PFSK-1 (cell line): ENCODE measurements at regions not wholly inside any gene's neighbourhood (a gene's known extent, or its start where the extent isn't known, plus 50 kb on each side); places are given as distances from the start of the nearest gene placed in this dataset.

Experiments
- FOXP2 ChIP-seq: optimal IDR thresholded peaks from 2 replicates; pipeline ENCODE3; 2011; ENCODE audit warnings: borderline replicate concordance, control low read depth, inconsistent platforms; ENCODE audit not compliant: insufficient read depth; ENCODE audit errors: extremely low read length, extremely low read depth
- POLR2AphosphoS5 ChIP-seq: IDR thresholded peaks from 2 replicates; pipeline ENCODE4 v1.6.1; 2012; ENCODE audit warnings: low read depth, mild to moderate bottlenecking, control low read depth, low read length, moderate library complexity
- SIN3A ChIP-seq: IDR thresholded peaks from 2 replicates; pipeline ENCODE4 v1.6.1; 2012; ENCODE audit warnings: mild to moderate bottlenecking, low read length, moderate library complexity, borderline replicate concordance; ENCODE audit not compliant: insufficient read depth
- TAF1 ChIP-seq: IDR thresholded peaks from 2 replicates; pipeline ENCODE4 v1.6.1; 2012; ENCODE audit warnings: low read length, control low read depth, borderline replicate concordance; ENCODE audit not compliant: insufficient read depth
- TF ChIP-seq, protein P1 (sequence below), 2 experiments: IDR thresholded peaks; 2 replicates each; pipeline versions ENCODE4 v1.6.1 to v1.8.0; 2011 to 2012; ENCODE audit warnings: low read depth in 2 of 2, low read length in 2 of 2, control low read depth in 1 of 2, inconsistent platforms in 1 of 2, mild to moderate bottlenecking in 1 of 2, moderate library complexity in 1 of 2; ENCODE audit not compliant: insufficient read depth in 1 of 2

DNA sequence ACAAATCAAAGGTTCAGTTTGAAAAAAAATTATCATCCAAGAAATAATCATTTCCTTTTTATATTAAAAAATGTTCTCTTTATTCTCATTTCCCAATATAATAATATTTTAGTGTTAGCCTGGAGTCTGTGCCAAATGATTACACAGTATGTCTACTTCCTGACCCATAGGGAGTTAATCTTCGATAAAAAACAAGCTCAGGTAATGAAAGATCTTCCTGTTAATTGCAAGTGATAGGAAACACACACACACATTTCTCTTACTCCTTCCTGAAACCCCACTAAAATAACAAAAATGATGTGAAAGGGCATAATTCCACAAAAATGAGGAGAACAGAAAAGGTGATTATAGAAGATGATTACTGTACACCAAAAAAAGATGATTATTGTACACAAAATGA is 123.5 kb upstream of the CXADR start:
- TF ChIP-seq, protein P1, sequence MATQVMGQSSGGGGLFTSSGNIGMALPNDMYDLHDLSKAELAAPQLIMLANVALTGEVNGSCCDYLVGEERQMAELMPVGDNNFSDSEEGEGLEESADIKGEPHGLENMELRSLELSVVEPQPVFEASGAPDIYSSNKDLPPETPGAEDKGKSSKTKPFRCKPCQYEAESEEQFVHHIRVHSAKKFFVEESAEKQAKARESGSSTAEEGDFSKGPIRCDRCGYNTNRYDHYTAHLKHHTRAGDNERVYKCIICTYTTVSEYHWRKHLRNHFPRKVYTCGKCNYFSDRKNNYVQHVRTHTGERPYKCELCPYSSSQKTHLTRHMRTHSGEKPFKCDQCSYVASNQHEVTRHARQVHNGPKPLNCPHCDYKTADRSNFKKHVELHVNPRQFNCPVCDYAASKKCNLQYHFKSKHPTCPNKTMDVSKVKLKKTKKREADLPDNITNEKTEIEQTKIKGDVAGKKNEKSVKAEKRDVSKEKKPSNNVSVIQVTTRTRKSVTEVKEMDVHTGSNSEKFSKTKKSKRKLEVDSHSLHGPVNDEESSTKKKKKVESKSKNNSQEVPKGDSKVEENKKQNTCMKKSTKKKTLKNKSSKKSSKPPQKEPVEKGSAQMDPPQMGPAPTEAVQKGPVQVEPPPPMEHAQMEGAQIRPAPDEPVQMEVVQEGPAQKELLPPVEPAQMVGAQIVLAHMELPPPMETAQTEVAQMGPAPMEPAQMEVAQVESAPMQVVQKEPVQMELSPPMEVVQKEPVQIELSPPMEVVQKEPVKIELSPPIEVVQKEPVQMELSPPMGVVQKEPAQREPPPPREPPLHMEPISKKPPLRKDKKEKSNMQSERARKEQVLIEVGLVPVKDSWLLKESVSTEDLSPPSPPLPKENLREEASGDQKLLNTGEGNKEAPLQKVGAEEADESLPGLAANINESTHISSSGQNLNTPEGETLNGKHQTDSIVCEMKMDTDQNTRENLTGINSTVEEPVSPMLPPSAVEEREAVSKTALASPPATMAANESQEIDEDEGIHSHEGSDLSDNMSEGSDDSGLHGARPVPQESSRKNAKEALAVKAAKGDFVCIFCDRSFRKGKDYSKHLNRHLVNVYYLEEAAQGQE (IDR thresholded peaks at IDR 0.05; ENCODE audit: insufficient read depth in 1 of 2, low read depth in 2 of 2, low read length in 2 of 2), result no peak
- TF ChIP-seq SIN3A, result no peak
- no peak for TF ChIP-seq FOXP2

DNA sequence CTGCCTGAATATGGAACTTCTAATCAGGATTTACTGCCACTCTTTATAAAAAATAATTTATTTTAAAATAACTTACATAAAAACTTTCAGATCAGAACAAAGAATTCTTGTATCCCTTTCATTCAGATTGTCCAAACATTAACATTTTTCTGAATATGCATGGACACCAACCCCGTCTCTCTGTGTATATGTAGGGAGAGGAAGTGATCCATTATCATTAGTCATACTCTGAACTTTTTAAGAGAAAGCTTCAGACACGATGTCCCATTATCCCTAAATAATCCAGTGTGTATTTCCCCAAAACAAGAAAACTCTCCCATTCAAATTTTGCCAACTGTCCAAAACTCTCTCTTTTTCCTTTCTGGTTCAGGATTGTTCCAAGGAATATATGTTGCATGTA is 122.3 kb upstream of the CXADR start:
- TF ChIP-seq POLR2AphosphoS5, result no peak
- no peak for TF ChIP-seq SIN3A
- no peak for TF ChIP-seq FOXP2
- TF ChIP-seq, protein P1 (IDR thresholded peaks at IDR 0.05; ENCODE audit: insufficient read depth in 1 of 2, low read depth in 2 of 2, low read length in 2 of 2), result no peak

DNA sequence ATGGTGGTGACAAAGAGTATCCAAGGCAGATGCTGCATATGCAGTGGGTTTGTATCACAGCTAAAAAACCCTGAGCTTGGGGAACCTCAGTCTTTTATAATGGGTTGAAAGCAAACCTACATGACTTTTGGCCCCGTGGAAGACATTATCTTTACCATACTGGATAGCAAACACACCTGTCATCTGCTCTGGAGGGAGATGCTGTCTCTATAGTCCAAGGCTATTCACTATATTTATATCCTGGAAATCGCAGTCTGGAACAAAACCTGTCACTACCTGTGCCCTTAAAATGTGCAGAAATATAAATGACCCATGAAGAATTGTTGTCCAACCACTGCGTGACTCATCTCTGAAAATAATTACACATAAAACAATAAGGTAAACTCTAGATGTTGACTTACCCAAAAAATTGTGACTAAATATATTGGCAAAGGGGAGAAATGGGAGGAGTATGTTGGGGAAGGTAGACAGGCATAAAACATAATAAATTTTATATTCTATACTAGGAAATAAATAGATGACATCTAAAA is 121.0 kb upstream of the CXADR start:
- no peak for TF ChIP-seq SIN3A

DNA sequence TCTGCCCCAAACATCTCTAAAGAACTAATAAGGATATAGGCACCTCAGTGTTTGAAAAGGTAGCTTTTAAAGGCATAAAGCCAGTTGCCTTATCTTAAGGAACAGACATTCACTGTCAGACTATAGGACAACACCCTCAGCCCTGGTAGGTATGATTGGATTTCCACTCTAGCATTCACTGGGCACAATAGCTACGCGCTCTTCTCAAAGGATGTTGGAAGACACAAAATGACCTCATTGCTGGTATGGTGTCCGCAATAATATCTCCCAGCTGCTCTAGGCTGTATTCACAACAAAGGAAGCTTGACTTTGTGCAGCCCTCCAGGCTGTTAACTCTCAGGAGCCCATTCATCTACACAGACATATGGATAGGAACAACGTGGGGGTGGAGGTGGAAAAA is 119.4 kb upstream of the CXADR start:
- TF ChIP-seq POLR2AphosphoS5, result no peak
- no peak for TF ChIP-seq TAF1
- no peak for TF ChIP-seq FOXP2
- TF ChIP-seq, protein P1 (IDR thresholded peaks at IDR 0.05; ENCODE audit: insufficient read depth in 1 of 2, low read depth in 2 of 2, low read length in 2 of 2), result no peak
- no peak for TF ChIP-seq SIN3A

DNA sequence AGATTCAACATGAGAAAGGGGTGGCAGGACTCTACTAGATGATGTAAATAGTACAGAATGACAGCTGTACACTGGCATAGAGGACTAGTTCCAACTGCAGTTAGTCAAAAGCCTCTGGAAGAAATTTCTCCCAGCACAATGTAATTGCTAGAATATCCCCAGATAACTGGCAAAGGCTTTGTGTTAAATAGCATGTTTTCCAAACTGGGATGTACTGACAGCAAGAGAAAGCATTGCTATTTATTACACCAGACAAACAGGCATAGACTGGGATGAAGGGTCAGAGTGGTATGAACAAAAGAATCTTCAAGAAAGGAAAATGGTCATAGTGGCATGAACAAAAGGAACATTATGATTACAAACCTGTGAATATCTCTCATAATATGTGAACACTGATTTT is 115.9 kb upstream of the CXADR start:
- TF ChIP-seq TAF1, result no peak

DNA sequence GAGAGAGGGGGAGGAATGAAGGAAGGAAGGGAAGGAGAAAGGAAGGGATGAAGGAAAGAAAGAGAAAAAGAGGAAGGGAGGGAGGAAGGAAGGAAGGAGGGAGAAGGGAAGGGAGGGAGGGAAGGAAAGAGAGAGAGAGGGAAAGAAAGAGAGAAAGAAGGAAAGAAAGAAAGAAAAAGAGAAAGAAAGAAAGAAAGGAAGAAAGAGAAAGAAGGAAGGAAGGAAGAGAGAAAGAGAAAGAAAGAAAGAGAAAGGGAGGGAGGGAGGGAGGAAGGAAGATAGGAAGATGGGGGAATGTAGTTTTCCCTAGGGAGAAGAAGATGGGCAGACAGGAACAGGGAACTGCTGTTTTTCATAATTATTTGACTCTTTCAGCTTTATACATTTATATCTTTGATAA is 115.1 kb upstream of the CXADR start:
- TF ChIP-seq POLR2AphosphoS5 (no peak), SIN3A (no peak), FOXP2 (no peak), TAF1 (no peak)
- TF ChIP-seq, protein P1 (IDR thresholded peaks at IDR 0.05; ENCODE audit: insufficient read depth in 1 of 2, low read depth in 2 of 2, low read length in 2 of 2), result no peak
